ENCODE measurements at regions not wholly inside any gene's neighbourhood (a gene's known extent, or its start where the extent isn't known, plus 50 kb on each side); places are given as distances from the start of the nearest gene placed in this dataset.

- Histone ChIP-seq H3K9me3 (ENCODE audit: low read depth, low read length, poor library complexity, severe bottlenecking) (peaks cover 9% of the 10 kb centered on the region), H3K4me1 (ENCODE audit: insufficient read depth, low read length, poor library complexity, severe bottlenecking) (no peaks in the 10 kb centered on the region), H3K27ac (ENCODE audit: low read depth, low read length, poor library complexity, severe bottlenecking) (no peak overlapping the region), H3K36me3 (ENCODE audit: insufficient read depth, low read length, poor library complexity, severe bottlenecking) (no peaks in the 10 kb centered on the region), H3K27me3 (replicated peaks; ENCODE audit: insufficient read depth, low read depth, low read length, poor library complexity) (no peaks in the 10 kb centered on the region), H3K4me3 (ENCODE audit: low read depth, low read length, poor library complexity, severe bottlenecking) (no peak overlapping the region)
- intact Hi-C loops (cut with micrococcal nuclease; ENCODE audit: unreplicated experiment): no loop called here
- DNase-seq (ENCODE audit: low spot score): no peak
- CTCF ChIA-PET: no interaction called here
- POLR2A ChIA-PET (ENCODE audit: low non-redundant PET): no interaction called here
- BruUV-seq (replicated peaks): no TSS peak
- TF ChIP-seq EZH2 (IDR thresholded peaks at IDR 0.05; ENCODE audit: borderline replicate concordance, low read depth, low read length, poor library complexity, severe bottlenecking) (no peak), CTCF (conservative IDR thresholded peaks at IDR 0.05; ENCODE audit: low read depth, low read length) (no peak)
Measured at GRCh38 chr4:22048323-22048722, 99.8 kb upstream of the KCNIP4 start.

GRCh38 chr4:22047793-22048192, 99.2 kb upstream of the KCNIP4 start:
- POLR2A ChIA-PET (ENCODE audit: low non-redundant PET): no interaction called here
- Histone ChIP-seq H3K36me3 (ENCODE audit: insufficient read depth, low read length, poor library complexity, severe bottlenecking) (no peaks in the 10 kb centered on the region), H3K27me3 (replicated peaks; ENCODE audit: insufficient read depth, low read depth, low read length, poor library complexity) (no peaks in the 10 kb centered on the region), H3K4me3 (ENCODE audit: low read depth, low read length, poor library complexity, severe bottlenecking) (no peak overlapping the region), H3K27ac (ENCODE audit: low read depth, low read length, poor library complexity, severe bottlenecking) (no peak overlapping the region), H3K9me3 (ENCODE audit: low read depth, low read length, poor library complexity, severe bottlenecking) (peaks cover 9% of the 10 kb centered on the region), H3K4me1 (ENCODE audit: insufficient read depth, low read length, poor library complexity, severe bottlenecking) (no peaks in the 10 kb centered on the region)
- DNase-seq (ENCODE audit: low spot score): no peak
- BruUV-seq (replicated peaks): no TSS peak
- CTCF ChIA-PET: no interaction called here
- TF ChIP-seq EZH2 (IDR thresholded peaks at IDR 0.05; ENCODE audit: borderline replicate concordance, low read depth, low read length, poor library complexity, severe bottlenecking) (no peak), CTCF (conservative IDR thresholded peaks at IDR 0.05; ENCODE audit: low read depth, low read length) (no peak)
- intact Hi-C loops (cut with micrococcal nuclease; ENCODE audit: unreplicated experiment): no loop called here

GRCh38 chr4:22045051-22045630, 96.6 kb upstream of the KCNIP4 start:
- Histone ChIP-seq H3K9me3 (ENCODE audit: low read depth, low read length, poor library complexity, severe bottlenecking) (peaks cover 9% of the 10 kb centered on the region), H3K27me3 (replicated peaks; ENCODE audit: insufficient read depth, low read depth, low read length, poor library complexity) (no peaks in the 10 kb centered on the region), H3K4me3 (ENCODE audit: low read depth, low read length, poor library complexity, severe bottlenecking) (no peak overlapping the region), H3K27ac (ENCODE audit: low read depth, low read length, poor library complexity, severe bottlenecking) (no peak overlapping the region), H3K4me1 (ENCODE audit: insufficient read depth, low read length, poor library complexity, severe bottlenecking) (no peaks in the 10 kb centered on the region), H3K36me3 (ENCODE audit: insufficient read depth, low read length, poor library complexity, severe bottlenecking) (no peaks in the 10 kb centered on the region)
- CTCF ChIA-PET: no interaction called here
- BruUV-seq (replicated peaks): no TSS peak
- POLR2A ChIA-PET (ENCODE audit: low non-redundant PET): no interaction called here
- no peak for DNase-seq (ENCODE audit: low spot score)
- intact Hi-C loops (cut with micrococcal nuclease; ENCODE audit: unreplicated experiment): no loop called here
- no peak for TF ChIP-seq EZH2 (IDR thresholded peaks at IDR 0.05; ENCODE audit: borderline replicate concordance, low read depth, low read length, poor library complexity, severe bottlenecking)
- no peak for TF ChIP-seq CTCF (conservative IDR thresholded peaks at IDR 0.05; ENCODE audit: low read depth, low read length)
